Left ventricle myocardium inferior (tissue), 1 donor: ENCODE measurements at regions not wholly inside any gene's neighbourhood (a gene's known extent, or its start where the extent isn't known, plus 50 kb on each side); places are given as distances from the start of the nearest gene placed in this dataset.

Source experiments
- DNase-seq: peaks from one replicate; pipeline ENCODE4 v3.0.0-alpha.2; 2020
- H3K27ac ChIP-seq: fragments of 200-600 bp; replicated peaks from 2 replicates; pipeline ENCODE4 v1.8.0; 2021
- H3K27me3 ChIP-seq: fragments of 200-600 bp; 2 replicates; pipeline ENCODE4 v1.8.0; 2021; ENCODE audit warnings: low read depth
- H3K36me3 ChIP-seq: fragments of 200-600 bp; 2 replicates; pipeline ENCODE4 v1.8.0; 2021
- H3K4me1 ChIP-seq: fragments of 200-600 bp; 2 replicates; pipeline ENCODE4 v1.8.0; 2021
- H3K4me3 ChIP-seq: fragments of 200-600 bp; 2 replicates; pipeline ENCODE4 v1.8.0; 2021; ENCODE audit warnings: mild to moderate bottlenecking, moderate library complexity
- H3K9me3 ChIP-seq: fragments of 200-600 bp; replicated peaks from 2 replicates; pipeline ENCODE4 v1.8.0; 2021
- CTCF ChIP-seq: fragments of 200-600 bp; IDR thresholded peaks from 2 replicates; pipeline ENCODE4 v1.8.0; 2021; ENCODE audit warnings: antibody characterized with exemption, mild to moderate bottlenecking, borderline replicate concordance
- intact Hi-C: fragments of 100-400 bp; cut with micrococcal nuclease; formaldehyde crosslinking; loops from one replicate; pipeline ENCODE4 v1.11.0; 2022
- donor health status: DM: no; HTN: yes; CAD: no; lungs with severe emphysema.

DNA sequence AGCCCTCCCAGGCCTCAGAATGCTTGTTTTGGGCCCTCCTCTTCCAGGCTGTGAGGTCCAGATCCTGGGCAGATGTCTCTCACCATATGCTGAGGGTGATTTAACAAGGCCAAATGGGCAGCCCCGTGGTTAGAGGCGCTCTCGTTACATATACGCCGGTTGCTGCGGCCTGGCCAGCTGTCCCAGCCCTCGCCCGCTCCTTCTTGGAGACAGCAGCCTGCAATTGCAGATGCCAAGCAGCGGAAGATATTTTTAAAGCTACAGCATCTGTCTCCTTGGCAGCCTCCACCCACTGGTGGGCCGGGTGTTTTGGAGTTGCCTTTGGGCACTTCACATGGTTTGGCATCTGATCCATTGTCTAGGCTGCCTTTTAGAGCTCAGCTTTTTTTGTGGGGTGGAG is 178.8 kb upstream of the NFIA start:
- peak; percentile 73 for DNase-seq
- Histone ChIP-seq H3K4me3 (peak overlapping the region; percentile 42), H3K4me1 (peaks cover 63% of the 10 kb centered on the region), H3K27ac (peak overlapping the region; percentile 93), H3K27me3 (no peaks in the 10 kb centered on the region), H3K9me3 (no peaks in the 10 kb centered on the region), H3K36me3 (no peaks in the 10 kb centered on the region)
- no peak for TF ChIP-seq CTCF
- intact Hi-C loops = no loop called here

GRCh38 chr1:60899464-60899863 is 182.9 kb upstream of the NFIA start:
- peaks cover 73% of the 10 kb centered on the region for H3K4me1 ChIP-seq
- no peak for DNase-seq
- H3K9me3 ChIP-seq = no peaks in the 10 kb centered on the region
- no peaks in the 10 kb centered on the region for H3K27me3 ChIP-seq
- no peak overlapping the region for H3K4me3 ChIP-seq
- no peak for TF ChIP-seq CTCF
- H3K36me3 ChIP-seq = no peaks in the 10 kb centered on the region
- intact Hi-C loops = no loop called here
- H3K27ac ChIP-seq = peak overlapping the region; percentile 41

DNA sequence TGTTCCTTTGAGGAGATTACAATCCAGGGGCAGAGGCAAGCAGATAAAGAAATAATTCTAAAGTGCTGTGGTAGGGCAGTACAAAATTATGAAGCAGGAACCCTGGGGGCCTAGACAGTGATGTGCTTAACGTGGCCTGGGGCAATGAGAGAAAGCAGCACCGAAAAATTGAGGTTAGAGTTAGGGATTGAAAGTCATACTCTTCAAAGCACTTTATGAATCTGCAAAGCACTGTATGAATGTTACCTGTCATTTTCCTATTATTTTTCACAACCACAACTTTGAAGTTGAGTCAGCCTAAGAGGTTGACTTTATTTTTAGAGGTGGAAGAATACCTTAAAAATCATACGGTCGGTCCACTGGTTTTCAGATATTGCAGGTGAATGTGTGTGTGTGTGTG is 183.4 kb upstream of the NFIA start:
- H3K4me3 ChIP-seq = no peak overlapping the region
- H3K36me3 ChIP-seq = no peaks in the 10 kb centered on the region
- no peak for DNase-seq
- intact Hi-C loops = no loop called here
- no peak for TF ChIP-seq CTCF
- no peaks in the 10 kb centered on the region for H3K27me3 ChIP-seq
- no peaks in the 10 kb centered on the region for H3K9me3 ChIP-seq
- H3K27ac ChIP-seq = peak overlapping the region; percentile 80
- H3K4me1 ChIP-seq = peaks cover 73% of the 10 kb centered on the region

- Histone ChIP-seq H3K4me1 (peaks cover 73% of the 10 kb centered on the region), H3K27me3 (no peaks in the 10 kb centered on the region), H3K27ac (peak overlapping the region; percentile 80), H3K36me3 (no peaks in the 10 kb centered on the region), H3K9me3 (no peaks in the 10 kb centered on the region), H3K4me3 (no peak overlapping the region)
- DNase-seq = no peak
- no peak for TF ChIP-seq CTCF
- intact Hi-C loops = no loop called here
These were observed 183.9 kb upstream of the NFIA start for GRCh38 chr1:60898413-60898812.

DNA sequence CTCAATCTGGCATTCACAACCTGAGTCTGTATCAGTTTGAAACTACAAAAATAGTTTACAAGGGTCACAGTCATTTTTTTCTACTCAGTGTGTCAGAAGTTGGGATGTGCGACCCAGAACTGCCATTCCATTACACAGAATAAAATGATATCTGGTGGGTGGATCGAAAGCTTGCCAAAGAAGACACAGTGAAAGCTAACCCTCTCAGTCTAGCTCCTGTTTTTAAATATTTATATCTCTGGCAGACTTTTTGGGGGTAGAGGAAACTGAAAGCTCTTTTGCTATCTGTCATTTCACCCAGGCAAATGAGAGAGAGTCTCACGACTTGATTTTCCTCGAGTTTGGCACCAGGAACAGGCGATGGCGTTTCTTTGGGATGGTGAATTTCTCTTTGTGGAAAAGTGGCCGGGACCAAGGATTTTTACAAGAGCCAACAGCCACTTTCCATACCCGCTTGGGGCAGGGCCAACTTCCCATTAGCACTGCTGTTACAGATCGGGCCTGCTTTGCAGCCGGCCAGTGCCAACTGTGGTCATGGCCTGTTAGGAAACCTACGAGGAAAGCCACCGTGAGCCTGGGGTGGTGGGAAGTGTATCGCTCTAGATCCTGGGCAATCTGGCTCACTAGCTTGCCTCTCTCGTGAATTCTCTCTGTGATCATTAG is 185.5 kb upstream of the NFIA start:
- TF ChIP-seq CTCF = no peak
- H3K27ac ChIP-seq = peak overlapping the region; percentile 80
- H3K4me3 ChIP-seq = no peak overlapping the region
- H3K4me1 ChIP-seq = peaks cover 62% of the 10 kb centered on the region
- H3K27me3 ChIP-seq = no peaks in the 10 kb centered on the region
- peak; percentile 33 for DNase-seq
- no peaks in the 10 kb centered on the region for H3K9me3 ChIP-seq
- intact Hi-C loops = no loop called here
- H3K36me3 ChIP-seq = no peaks in the 10 kb centered on the region
